ENCODE measurements at regions not wholly inside any gene's neighbourhood (a gene's known extent, or its start where the extent isn't known, plus 50 kb on each side); places are given as distances from the start of the nearest gene placed in this dataset.
A peak's percentile ranks its signal among the peaks of the same experiment; 100 is the strongest.

GRCh38 chr9:28365728-28366127 lies 792.4 kb upstream of the C9orf72 start:
- TF ChIP-seq CTCF (conservative IDR thresholded peaks at IDR 0.05; ENCODE audit: control insufficient read depth, insufficient read depth, low read depth, low read length): no peak

GRCh38 chr9:28378231-28378630 lies 805.0 kb upstream of the C9orf72 start:
- no peak for DNase-seq (ENCODE audit: low read depth)
- no peak overlapping the region for H3K4me3 ChIP-seq (ENCODE audit: control insufficient read depth, low read depth, low read length)
- no peak for TF ChIP-seq CTCF (conservative IDR thresholded peaks at IDR 0.05; ENCODE audit: control insufficient read depth, insufficient read depth, low read depth, low read length)

More at GRCh38 chr9:28365728-28366127, 792.4 kb upstream of the C9orf72 start:
- H3K4me3 ChIP-seq (ENCODE audit: control insufficient read depth, low read depth, low read length): no peak overlapping the region
- peak; percentile 51 for DNase-seq (ENCODE audit: low read depth)

DNA sequence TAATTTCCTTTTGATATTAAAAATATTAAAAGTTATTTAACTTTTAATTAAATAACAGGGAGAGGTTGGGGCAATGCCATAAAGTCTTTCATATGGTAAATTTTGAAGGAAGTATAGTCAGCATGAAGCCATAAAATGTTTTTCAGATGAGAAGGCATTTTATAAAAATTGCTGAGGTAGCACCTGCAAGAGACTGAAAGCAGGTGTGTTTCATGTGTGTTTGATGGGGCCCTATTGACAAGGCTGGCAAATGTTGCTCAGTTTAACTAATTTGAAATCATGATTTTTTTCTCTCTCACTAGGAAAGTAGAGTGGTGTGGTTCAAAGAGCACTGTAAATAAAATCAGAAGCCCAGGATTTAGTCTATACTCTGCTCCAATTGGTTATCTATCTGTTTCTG lies 805.8 kb upstream of the C9orf72 start:
- no peak overlapping the region for H3K4me3 ChIP-seq (ENCODE audit: control insufficient read depth, low read depth, low read length)
- TF ChIP-seq CTCF (conservative IDR thresholded peaks at IDR 0.05; ENCODE audit: control insufficient read depth, insufficient read depth, low read depth, low read length): no peak
- DNase-seq (ENCODE audit: low read depth): no peak

DNA sequence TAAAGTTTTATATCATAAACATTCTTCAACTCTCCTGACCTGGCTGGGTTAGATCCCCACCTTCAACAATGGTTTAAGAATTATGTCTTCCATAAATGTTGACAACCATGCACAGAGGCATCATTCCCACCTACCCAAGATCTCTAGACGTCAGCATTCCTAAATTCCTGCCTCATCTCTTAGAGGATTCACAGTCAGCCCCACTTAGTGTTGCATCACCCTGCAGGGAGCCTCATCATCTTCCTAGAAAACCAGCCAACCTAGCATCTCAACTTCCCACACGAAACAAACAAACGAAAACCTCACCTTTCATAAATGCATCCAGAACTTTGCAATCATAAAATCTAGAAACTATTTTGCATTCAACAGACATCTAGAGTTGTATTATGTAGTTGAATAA lies 816.1 kb upstream of the C9orf72 start:
- DNase-seq (ENCODE audit: low read depth): no peak
- TF ChIP-seq CTCF (conservative IDR thresholded peaks at IDR 0.05; ENCODE audit: control insufficient read depth, insufficient read depth, low read depth, low read length): no peak
- no peak overlapping the region for H3K4me3 ChIP-seq (ENCODE audit: control insufficient read depth, low read depth, low read length)

- no peak for TF ChIP-seq CTCF (conservative IDR thresholded peaks at IDR 0.05; ENCODE audit: control insufficient read depth, insufficient read depth, low read depth, low read length)
- no peak for DNase-seq (ENCODE audit: low read depth)
- no peak overlapping the region for H3K4me3 ChIP-seq (ENCODE audit: control insufficient read depth, low read depth, low read length)
Observed at GRCh38 chr9:28394774-28395173, 821.5 kb upstream of the C9orf72 start.

GRCh38 chr9:28396058-28396457 lies 822.8 kb upstream of the C9orf72 start:
- DNase-seq (ENCODE audit: low read depth): no peak
- H3K4me3 ChIP-seq (ENCODE audit: control insufficient read depth, low read depth, low read length): no peak overlapping the region
- TF ChIP-seq CTCF (conservative IDR thresholded peaks at IDR 0.05; ENCODE audit: control insufficient read depth, insufficient read depth, low read depth, low read length): no peak

GRCh38 chr9:28407351-28407750 lies 834.1 kb upstream of the C9orf72 start:
- no peak for DNase-seq (ENCODE audit: low read depth)
- no peak for TF ChIP-seq CTCF (conservative IDR thresholded peaks at IDR 0.05; ENCODE audit: control insufficient read depth, insufficient read depth, low read depth, low read length)
- H3K4me3 ChIP-seq (ENCODE audit: control insufficient read depth, low read depth, low read length): no peak overlapping the region
